HG03135 (cell line): ENCODE measurements at regions not wholly inside any gene's neighbourhood (a gene's known extent, or its start where the extent isn't known, plus 50 kb on each side); places are given as distances from the start of the nearest gene placed in this dataset.
A peak's percentile ranks its signal among the peaks of the same experiment; 100 is the strongest.
"Not testable (repeated sequence)": the region's sequence is repeated elsewhere in the genome, so short reads cannot be mapped to it uniquely, and the experiment has no call there.

Experiments used
- ATAC-seq: cut with Tn5 transposase; IDR thresholded peaks from one replicate; pipeline ENCODE4 v1.9.1; 2021; ENCODE audit warnings: mild to moderate bottlenecking, moderate library complexity; ENCODE audit not compliant: unreplicated experiment

DNA sequence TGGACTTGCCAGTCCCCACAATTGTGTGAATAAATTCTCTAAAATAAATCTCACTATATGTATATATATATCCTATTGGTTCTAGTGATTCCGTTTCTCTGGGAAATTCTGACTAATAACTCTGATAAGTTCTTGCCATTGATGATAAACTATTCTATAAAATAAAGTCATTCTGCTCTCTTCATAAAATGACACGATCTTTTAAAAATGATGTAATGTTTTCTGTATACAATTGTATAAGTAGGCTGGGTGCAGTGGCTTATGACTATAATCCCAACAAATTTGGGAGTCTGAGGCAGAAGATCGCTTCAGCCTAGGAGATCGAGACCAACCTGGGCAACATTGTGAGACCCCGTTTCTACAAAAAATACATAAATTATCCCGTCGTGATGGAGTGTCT is 541.0 kb upstream of the ADGRL4 start:
- ATAC-seq = no peak

DNA sequence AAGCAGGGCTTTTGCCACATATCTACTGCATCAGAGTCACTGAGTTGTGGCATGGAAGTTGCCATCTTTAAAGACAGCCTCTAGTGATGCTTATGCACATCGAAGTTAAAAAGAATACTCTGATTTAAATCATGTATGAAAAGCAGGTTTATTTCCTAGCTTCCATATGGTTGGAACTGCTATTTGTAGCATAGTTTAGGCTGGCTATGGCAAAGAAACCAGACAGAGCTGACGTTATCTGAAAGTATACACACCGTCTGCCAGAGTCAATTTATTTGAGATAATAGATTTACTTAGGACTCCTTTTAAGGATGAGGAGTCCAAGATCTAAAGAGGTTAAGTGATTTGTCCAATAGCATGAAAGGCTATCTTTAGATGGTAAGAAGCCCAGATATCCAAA is 536.9 kb upstream of the ADGRL4 start:
- no peak for ATAC-seq

DNA sequence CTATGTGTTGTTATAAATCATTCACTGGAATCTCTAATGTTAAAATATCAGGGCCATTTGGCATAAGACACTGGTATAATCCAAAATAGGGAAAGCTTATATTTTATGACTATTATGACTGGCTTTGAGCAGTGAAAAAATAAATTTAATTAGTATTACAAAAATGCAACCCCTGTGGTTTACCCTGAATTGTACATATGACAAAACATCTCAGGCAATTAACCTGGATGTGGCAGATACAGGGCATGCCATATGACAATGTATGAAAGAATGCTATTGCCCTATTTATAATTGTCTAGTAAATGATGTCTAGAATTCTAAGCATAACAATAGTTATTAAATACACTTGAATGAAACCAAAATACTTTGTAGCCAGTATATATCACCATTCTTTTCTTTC is 532.5 kb upstream of the ADGRL4 start:
- ATAC-seq = no peak

DNA sequence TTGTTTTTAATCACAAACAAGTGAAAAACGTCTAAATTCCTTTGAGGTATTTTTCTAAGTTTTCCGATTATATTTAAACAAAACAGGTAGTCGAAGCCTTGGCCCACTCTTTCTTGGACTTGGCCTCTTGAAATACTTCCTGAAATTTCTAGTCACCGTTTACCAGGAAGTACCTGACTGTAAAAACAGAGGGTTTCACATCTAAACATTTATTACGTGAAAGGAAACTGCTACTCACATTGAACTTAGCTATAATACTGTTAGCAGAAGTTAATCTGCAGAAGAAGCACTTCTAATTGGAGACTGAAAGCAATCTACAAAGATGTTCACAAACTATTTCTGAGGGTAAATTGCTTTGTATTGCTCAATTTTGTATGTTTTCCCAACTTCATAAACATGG is 526.0 kb upstream of the ADGRL4 start:
- no peak for ATAC-seq

DNA sequence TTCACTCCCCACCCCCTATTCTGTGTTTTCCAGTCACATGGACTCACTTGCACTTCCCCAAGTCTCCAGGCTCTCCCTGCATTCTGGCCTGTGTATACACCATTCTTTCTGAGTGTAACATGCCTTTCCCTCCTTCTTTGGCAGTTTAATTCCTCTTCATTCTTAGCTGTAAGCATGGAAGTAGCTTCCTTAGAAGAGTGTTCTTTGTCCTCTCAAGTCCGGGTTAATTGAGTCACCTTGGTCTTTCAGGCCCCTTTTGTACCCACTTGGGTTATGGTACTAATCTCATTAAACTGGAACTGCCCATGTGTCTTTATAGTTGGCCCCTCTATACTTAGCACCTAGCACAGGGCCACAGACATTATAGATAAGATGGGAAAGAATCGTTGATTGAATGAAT is 525.3 kb upstream of the ADGRL4 start:
- ATAC-seq = no peak

DNA sequence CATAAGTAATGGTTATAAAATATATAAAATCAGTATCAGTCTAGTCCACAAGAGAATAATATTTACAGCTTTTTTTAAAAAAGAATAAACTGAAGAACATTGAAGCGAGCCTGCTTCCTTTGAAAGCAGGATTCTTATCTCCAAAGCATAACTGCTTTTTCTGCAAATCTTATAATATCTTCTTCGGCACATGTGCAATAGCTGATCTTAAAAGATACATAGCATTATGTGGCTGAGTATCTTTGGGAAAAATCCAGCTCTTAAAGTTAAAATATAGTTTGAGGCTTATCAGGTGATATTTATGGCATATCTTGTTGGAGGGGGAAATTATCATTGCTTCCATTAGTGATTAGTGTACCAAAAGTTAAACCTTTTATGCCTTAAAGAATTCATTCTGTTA is 523.9 kb upstream of the ADGRL4 start:
- ATAC-seq = no peak

DNA sequence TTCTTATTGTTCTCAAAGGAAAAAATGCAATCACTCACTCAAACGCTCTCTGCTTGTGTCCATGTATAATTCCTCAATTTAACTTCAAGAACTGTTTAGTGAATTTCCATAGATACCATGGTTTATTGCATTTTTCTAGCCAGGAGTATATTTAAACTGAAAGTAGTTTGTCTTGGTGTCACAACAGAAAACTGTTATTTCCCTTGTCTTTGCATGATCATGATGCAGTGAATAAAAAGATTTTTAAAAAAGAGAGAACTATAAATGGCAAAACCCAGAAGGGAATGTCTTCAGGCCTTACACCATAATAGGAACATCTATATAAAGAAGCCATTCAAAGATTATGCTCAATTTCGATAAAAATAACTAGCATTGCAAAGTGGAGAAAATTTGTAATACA is 523.5 kb upstream of the ADGRL4 start:
- ATAC-seq = no peak

DNA sequence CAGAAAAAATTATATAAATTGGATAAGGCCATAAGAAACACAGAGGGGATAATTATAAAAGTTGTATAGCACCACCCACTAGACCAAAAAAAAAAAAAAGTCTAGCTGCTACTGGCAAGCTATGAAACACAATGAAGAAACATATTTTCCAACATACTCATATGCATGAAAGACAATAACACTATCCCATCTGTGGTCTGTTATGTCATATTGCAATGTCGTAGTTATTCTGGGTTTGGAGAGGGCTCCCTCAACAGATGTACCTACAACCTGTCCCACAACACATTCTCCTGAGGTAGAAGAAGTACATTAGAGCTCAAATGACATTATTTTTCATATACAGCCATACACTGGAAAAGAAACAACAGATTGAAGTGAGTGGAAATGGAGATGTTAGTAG is 517.6 kb upstream of the ADGRL4 start:
- ATAC-seq = no peak

DNA sequence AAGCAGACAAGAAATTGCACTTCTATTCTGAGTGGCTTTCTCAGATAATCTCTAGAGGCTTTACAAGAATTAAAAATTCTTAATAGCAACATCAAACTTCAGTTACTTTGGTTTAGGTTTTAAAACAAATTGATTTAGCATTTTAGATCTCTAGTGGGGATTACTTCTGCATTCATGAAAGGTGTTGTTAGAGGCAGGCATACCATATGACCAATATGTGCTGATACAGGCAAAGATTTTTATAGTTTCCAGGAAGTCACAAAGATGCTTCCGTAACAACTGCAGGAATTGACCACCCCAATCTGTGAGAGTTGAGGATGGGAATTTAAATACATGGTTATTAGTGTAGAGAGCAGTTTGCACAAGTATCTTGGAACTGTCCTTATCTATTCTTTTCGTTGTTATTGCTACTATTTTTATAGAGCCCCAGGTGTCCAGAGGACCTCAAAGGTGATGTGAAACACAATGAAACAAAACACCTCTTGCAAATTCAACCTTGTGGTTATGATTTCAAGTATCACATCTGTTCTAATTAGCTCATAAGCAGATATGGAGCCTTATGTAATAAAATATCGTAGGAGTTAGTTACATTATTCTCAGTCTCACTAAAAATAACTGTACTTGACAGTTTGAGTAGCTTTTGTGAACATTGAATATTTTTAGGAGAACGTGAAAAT is 512.7 kb upstream of the ADGRL4 start:
- ATAC-seq = no peak

DNA sequence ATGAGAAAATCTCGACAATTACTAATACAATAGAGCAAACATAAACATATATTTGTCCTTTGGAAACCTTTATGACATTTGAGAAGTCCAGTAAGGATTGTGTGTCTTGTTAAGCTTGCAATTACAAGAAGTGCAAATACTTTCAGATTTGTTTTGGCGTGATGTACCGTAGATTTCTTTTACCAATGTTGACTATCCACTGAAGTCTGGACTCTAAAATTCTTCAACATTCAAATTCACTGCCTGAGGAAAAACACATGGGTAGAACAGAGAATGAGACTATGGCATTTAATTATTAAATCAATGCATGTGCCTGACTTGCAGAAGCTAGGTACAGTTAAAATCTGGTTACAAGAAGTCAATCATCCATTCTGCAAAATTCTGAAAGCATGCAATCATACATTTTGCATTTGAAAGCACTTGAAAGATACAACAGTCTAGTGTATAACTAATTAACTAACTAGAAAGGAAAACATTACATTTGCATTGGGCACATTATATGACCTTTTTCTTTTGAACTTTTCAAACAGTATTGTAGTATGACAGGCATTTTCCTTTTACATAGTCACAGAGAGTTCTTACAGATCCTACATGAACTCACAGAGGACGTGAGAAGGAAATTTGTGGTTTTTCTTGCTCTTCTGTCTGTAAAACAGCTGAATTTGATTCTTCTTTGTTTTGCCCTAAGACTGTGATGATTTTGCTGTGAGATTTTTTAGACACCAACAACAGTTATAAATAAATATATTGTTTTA is 511.1 kb upstream of the ADGRL4 start:
- no peak for ATAC-seq

DNA sequence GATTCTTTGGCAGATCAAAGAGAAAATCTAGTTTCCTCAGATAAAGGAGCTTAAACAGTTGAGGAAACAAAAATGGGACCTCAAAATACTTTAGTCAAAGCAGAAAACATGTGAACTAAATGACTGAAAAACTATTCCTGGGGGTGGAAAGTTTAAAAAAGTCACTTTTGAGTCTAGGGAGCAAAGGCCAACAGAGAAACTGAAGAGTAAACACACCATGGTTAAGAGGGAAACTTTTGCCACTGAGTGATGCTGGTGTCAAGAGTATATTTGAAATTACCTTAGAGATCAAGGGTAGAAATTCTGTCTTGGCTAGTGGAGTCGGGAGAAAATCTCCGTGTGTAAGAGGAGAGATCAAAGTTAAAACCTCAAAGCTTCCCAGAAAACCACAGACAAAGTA is 501.2 kb upstream of the ADGRL4 start:
- no peak for ATAC-seq

DNA sequence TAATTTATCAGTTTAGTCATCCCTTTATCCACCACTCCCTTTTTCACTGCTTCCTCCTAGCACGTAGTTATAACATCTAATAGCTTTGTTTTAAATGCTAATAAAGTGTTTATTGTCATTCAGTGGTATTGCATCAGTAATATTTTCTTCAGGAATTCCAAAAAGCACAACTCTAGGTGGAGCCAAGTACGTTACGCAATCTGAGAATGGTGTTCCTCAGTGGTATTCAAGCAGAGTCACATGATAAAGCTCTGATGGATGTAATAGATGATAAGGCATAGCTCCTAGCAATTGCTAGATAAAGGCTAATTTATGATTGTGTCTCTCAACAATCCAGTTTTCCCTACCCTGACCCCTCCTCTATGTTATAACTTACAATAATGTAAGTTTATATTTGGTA is 494.6 kb upstream of the ADGRL4 start:
- no peak for ATAC-seq

DNA sequence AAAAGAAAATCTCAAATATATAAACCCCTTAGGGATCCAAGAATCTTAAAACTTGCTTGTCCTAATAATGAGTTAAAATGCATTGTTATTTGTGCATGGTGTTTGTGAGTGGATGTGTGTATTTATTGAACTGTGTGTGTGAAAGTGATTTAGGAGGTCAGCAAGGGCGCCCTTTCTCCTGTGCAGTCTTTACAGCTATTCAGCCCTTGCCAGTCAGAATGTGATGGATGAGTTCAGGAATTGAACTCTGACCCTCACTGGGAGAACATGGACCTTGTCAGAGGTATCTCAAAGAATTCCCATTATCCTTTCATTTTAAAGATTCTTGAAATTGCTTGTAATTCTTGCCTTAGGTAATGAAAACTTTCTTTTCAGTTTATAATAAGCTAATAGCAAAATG is 493.0 kb upstream of the ADGRL4 start:
- ATAC-seq = no peak

DNA sequence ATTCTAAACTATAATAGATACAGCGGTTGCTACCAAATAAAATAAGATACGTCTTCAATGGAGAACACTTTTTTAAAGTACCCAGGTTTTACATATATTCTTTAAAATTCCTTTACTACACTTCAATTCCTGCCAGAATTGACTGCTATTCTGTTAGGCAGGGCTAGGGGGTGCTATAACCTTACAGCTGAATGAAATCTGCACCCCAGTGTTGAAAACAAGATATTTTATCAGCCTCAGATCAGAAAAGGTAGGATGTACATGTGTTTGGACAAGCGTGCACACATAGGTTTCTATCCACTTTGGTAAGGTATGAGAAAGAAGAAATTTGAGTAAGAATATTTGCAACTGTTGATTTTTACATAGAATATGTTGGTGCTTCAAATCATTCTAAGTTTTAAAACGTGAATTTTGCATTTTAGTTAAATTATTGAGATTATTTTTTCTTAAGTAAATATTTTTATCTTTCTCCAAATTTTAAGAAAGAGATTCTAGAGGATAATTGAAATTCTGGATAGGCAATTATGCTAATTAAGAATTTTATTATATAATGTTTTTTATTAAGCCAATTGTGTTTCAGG is 490.8 kb upstream of the ADGRL4 start:
- peak; percentile 93 for ATAC-seq

DNA sequence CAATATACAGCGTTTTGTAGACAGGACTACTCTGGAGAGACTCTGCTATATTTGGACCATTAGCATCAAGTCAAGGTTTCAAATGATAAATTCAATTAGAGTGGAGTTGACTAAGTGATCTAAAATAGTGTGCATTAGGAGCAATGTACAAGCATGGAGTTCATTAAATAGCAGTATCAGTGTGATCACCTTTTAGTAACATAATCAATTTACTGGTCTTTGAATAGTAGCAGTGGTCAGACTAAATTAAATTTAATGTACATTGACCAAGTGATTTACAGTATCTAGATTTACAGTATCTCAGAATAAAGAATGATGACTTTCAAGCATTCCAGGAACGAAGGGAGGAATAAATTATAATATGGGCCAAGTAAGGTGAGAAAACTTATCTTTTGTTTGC is 489.6 kb upstream of the ADGRL4 start:
- no peak for ATAC-seq

DNA sequence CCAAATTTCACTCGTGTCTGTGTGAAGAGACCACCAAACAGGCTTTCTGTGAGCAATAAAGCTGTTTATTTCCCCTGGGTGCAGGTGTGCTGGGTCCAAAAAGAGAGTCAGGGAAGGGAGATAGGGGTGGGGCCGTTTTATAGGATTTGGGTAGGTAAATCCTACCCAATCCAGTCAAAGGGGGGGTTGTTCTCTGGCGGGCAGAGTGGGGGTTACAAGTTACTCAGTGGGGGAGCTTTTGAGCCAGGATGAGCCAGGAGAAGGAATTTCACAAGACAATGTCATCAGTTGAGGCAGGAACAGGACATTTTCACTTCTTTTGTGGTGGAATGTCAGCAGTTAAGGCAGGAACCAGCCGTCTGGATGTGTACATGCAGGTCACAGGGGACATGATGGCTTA is 487.2 kb upstream of the ADGRL4 start:
- ATAC-seq = not testable (repeated sequence)

DNA sequence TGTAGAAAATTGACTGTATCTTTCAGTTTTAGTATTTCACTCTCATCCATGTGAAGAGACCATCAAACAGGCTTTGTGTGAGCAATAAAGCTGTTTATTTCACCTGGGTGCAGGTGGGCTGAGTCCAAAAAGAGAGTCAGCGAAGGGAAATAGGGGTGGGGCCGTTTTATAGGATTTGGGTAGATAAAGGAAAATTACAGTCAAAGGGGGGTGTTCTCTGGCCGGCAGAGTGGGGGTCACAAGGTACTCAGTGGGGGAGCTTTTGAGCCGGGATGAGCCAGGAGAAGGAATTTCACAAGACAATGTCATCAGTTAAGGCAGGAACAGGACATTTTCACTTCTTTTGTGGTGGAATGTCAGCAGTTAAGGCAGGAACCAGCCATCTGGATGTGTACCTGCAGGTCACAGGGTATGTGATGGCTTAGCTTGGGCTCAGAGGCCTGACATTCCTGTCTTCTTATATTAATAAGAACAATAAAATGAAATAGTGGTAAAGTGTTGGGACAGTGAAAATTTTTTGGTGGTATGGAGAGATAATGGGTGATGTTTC is 482.1 kb upstream of the ADGRL4 start:
- not testable (repeated sequence) for ATAC-seq

DNA sequence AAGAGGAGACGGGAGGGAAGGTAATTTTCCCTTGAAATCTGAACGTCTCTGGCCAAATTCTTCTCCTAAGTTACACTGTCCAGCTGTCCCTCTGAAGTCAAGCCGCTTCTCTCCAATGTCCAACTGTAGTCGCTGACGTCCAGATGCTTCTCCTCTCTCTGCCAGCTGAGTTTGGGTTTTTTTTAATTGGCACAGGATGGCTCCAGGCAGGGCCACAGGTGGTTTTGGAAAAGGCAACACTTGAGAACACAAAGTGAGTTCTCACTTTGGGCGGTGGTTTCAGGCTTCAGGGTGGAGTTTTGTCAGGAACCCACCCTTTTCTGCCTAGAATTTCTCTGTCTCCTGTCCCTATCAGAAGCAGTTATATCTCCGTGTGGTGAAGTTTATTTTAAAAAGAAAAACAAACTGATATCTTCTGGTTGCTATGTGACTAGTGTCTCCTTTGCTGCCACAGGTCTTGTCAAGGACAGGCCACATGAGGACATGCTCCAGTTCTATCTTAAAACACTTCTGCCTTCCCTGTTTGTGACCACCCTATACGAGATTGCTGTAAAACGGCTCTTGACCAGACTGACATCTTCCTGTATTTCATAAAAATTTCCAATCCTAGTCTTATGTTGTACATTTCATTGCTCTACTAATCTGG is 472.3 kb upstream of the ADGRL4 start:
- ATAC-seq = no peak

DNA sequence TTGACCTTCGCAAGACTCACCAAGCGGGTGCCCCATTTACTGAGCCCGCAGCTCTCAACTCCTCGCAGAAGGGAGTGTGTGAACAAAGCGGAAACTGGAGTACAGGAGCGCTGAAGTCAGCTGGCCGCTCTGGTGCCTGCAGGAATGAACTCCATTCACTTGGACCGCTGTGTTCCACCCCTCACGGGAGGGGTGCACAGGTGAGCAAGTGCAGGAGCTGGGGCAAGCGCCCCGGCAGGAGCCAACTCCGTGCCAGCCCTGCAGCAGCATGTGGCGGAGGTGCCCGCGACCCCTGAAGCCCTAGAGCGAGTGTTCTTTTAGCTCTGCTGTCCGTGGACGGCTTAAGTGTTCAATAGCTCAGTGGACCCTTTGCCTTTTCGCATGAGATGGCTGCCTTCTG is 471.6 kb upstream of the ADGRL4 start:
- ATAC-seq = no peak

DNA sequence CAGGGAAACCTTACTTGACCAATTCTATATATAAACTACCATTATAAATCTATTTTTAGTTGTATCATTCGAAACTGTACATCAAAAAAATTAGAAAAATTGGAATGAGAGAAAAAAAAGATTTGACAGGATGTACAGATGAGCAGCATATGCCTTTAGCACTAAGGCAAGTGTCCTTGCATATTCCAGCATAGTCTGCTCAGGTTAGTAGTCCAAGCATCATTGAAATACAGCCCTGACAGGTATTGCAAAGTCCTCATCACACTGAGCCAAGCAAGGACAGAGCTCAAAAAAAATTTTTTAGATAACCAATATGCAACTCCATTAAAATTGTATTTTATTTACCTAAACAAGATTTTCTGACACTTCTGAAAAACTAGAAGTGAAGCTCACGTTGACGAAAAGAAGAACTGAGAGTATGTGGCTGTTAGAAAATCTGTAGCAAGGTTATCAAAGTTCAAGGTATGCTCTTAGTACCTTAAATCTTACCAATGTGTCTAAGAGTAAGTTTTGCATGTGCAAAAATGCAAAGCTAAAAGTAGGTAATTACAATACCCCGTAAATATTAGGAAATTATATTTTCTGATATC is 465.6 kb upstream of the ADGRL4 start:
- peak; percentile 82 for ATAC-seq

DNA sequence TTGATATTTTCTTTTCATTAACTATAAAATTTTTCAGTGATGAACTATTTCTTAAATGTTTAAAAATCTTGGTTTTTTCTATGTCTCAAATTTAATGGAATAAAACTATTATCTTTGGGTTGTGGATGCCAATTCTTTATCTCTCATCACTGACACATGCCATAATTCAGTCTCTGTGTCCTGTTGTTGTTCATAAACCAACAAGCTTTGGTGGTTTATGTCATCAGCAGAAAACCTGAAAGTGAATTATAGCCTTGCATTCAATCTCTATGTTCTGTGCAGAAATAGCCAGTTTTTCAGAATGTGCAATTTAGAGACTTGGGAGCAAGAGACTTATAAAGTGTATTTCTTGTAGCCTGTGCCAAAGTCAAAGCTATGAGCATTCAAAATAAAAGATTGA is 462.6 kb upstream of the ADGRL4 start:
- ATAC-seq = no peak
